ENCODE measurements at regions not wholly inside any gene's neighbourhood (a gene's known extent, or its start where the extent isn't known, plus 50 kb on each side); places are given as distances from the start of the nearest gene placed in this dataset.
"Not testable (repeated sequence)": the region's sequence is repeated elsewhere in the genome, so short reads cannot be mapped to it uniquely, and the experiment has no call there.

DNA sequence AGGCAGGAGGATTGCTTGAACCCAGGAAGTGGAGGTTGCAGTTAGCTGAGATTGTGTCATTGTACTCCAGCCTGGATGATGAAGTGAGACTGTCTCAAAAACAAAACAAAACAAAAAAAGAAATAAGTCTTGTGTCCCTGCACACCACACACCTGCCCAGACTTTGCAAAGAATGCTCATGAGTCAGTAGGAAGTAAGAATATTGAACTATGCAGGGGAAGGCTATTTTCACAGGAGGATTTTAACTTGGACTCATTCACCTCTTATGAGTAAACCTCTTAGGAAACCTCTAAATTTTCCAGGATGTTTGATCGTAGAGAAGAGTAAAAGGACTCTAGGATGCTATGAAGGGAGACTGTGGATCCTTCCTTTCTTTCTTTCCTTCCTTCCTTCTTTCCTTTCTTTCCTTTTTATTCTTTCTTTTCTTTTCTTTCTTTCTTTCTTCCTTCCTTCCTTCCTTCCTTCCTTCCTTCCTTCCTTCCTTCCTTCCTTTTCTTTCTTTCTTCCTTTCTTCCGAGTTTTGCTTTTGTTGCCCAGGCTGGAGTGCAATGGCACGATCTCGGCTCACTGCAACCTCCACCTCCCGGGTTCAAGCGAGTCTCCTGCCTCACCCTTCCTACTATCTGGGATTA lies 96.7 kb upstream of the CLINT1 start:
- Histone ChIP-seq H3K27me3 (ENCODE audit: low read depth, low read length) (no peaks in the 10 kb centered on the region), H3K4me3 (ENCODE audit: low read depth in 1 of 2, low read length in 2 of 2) (no peak overlapping the region)

DNA sequence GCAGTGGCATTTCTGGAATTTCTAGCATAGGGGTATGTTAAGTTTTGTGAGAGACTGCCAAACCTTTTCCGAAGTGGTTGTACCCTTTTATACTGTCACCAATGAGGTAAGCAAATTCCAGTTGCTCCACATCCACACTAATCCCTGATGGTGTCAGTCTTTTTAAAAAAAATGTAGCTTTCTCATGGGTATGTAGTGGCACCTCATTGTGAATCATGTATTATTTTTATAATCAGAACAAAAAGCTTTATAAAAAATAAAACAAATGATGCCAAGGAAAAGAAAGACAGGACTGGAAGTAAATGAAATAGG lies 93.4 kb upstream of the CLINT1 start:
- H3K27me3 ChIP-seq (ENCODE audit: low read depth, low read length) = no peaks in the 10 kb centered on the region
- no peaks in the 10 kb centered on the region for H3K4me1 ChIP-seq (ENCODE audit: control insufficient read depth in 1 of 2, insufficient read depth in 2 of 2, low read length in 2 of 2)
- H3K27ac ChIP-seq (ENCODE audit: low read length) = no peak overlapping the region
- H3K9me3 ChIP-seq (ENCODE audit: control insufficient read depth in 1 of 2, low read length in 2 of 2) = no peaks in the 10 kb centered on the region
- H3K36me3 ChIP-seq (ENCODE audit: control insufficient read depth in 1 of 2, insufficient read depth in 2 of 2, low read length in 2 of 2) = no peaks in the 10 kb centered on the region
- no peak overlapping the region for H3K4me3 ChIP-seq (ENCODE audit: low read depth in 1 of 2, low read length in 2 of 2)

More for the DNA sequence above, 96.7 kb upstream of the CLINT1 start:
- H3K27ac ChIP-seq (ENCODE audit: low read length) = no peak overlapping the region
- H3K9me3 ChIP-seq (ENCODE audit: control insufficient read depth in 1 of 2, low read length in 2 of 2) = no peaks in the 10 kb centered on the region
- H3K4me1 ChIP-seq (ENCODE audit: control insufficient read depth in 1 of 2, insufficient read depth in 2 of 2, low read length in 2 of 2) = no peaks in the 10 kb centered on the region
- no peaks in the 10 kb centered on the region for H3K36me3 ChIP-seq (ENCODE audit: control insufficient read depth in 1 of 2, insufficient read depth in 2 of 2, low read length in 2 of 2)

DNA sequence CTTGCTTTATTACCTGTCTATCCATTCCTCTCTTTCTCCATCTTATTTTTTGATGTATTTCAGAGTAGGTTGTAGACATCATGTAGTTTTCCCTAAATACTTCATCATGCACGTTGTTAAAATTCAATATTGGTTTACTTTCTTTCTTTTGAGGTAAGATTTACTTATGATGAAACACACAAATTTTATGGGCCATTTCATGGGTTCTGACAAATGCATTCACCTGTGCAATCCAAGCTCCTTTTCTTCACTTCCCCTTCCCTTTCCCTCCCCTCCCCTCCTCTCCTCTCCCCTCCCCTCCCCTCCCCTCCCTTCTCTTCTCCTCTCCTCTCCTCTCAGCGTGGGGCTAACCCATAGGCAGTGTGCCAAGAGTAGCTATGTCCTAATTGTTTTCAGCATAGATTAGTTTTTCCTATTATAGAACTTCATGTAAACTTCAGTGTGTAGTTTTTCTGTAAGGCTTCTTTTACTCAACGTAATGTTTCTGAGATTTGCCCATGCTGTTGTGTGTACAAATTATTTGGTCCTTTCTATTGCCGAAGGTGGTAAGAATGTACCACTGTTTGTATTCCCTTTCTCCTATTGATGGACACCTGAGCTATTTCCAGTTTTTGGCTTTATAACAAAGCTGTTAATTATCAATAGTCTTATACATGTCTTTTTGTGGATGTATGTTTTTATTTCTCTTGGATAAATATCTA lies 92.9 kb upstream of the CLINT1 start:
- Histone ChIP-seq H3K36me3 (ENCODE audit: control insufficient read depth in 1 of 2, insufficient read depth in 2 of 2, low read length in 2 of 2) (no peaks in the 10 kb centered on the region), H3K9me3 (ENCODE audit: control insufficient read depth in 1 of 2, low read length in 2 of 2) (no peaks in the 10 kb centered on the region), H3K27ac (ENCODE audit: low read length) (no peak overlapping the region), H3K27me3 (ENCODE audit: low read depth, low read length) (no peaks in the 10 kb centered on the region), H3K4me1 (ENCODE audit: control insufficient read depth in 1 of 2, insufficient read depth in 2 of 2, low read length in 2 of 2) (no peaks in the 10 kb centered on the region), H3K4me3 (ENCODE audit: low read depth in 1 of 2, low read length in 2 of 2) (no peak overlapping the region)

DNA sequence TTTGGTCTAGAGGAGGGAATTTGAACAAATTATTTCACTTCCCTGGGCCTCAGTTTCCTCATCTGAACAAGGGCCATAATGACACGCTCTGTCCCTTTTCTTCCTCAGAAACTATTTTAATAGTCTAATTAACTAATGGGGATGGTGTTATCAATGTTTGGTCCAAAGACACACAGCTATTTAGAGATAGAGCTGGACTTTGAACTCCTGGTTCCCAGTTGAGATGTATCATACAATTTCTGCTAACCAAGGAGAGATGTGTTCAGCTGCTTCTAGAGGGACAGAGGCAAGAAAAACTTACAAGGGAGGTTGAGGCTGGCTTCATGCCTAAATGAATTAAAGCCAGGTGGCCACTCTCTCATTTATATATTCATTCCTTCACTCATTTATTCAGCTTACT lies 90.6 kb upstream of the CLINT1 start:
- peak overlapping the region; percentile 73 for H3K27ac ChIP-seq (ENCODE audit: low read length)
- H3K27me3 ChIP-seq (ENCODE audit: low read depth, low read length) = no peaks in the 10 kb centered on the region
- H3K4me1 ChIP-seq (ENCODE audit: control insufficient read depth in 1 of 2, insufficient read depth in 2 of 2, low read length in 2 of 2) = no peaks in the 10 kb centered on the region
- H3K36me3 ChIP-seq (ENCODE audit: control insufficient read depth in 1 of 2, insufficient read depth in 2 of 2, low read length in 2 of 2) = no peaks in the 10 kb centered on the region
- peak overlapping the region in 1 of 2 donors; percentile 33 for H3K4me3 ChIP-seq (ENCODE audit: low read depth in 1 of 2, low read length in 2 of 2)
- no peaks in the 10 kb centered on the region for H3K9me3 ChIP-seq (ENCODE audit: control insufficient read depth in 1 of 2, low read length in 2 of 2)

DNA sequence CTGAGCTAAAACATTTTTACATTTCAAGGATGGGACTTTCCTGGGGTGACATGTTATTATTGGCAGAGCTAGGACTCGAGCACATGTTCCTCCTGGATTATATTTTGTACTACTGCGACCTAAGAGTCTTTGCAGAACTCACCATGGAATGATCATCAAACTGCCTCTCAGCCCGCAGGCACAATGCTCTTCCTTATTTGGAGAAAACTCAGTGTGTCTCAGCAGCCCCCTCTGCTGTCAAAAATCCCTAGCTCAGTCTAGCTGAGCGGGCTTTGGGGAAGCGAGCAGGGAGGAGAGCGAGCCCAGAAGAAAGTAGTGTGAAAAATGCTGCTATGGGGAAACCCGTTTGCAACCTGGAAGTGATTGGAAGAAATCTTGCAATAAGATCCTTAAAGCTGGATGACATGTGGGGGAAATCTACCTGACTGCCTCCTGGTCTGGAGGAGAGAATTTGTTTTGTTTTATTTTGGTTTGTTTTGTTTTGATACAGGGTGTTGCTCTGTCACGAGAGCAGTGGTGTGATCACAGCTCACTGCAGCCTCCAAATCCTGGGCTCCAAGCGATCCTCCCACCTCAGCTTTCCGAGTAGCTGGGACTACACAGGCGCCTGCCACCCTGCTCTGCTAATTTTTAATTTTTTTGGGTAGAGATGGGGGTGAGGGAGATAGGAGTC lies 89.9 kb upstream of the CLINT1 start:
- Histone ChIP-seq H3K9me3 (ENCODE audit: control insufficient read depth in 1 of 2, low read length in 2 of 2) (no peaks in the 10 kb centered on the region), H3K4me3 (ENCODE audit: low read depth in 1 of 2, low read length in 2 of 2) (peak overlapping the region in 1 of 2 donors; percentile 33), H3K36me3 (ENCODE audit: control insufficient read depth in 1 of 2, insufficient read depth in 2 of 2, low read length in 2 of 2) (no peaks in the 10 kb centered on the region), H3K4me1 (ENCODE audit: control insufficient read depth in 1 of 2, insufficient read depth in 2 of 2, low read length in 2 of 2) (no peaks in the 10 kb centered on the region), H3K27me3 (ENCODE audit: low read depth, low read length) (no peaks in the 10 kb centered on the region), H3K27ac (ENCODE audit: low read length) (peak overlapping the region; percentile 73)

DNA sequence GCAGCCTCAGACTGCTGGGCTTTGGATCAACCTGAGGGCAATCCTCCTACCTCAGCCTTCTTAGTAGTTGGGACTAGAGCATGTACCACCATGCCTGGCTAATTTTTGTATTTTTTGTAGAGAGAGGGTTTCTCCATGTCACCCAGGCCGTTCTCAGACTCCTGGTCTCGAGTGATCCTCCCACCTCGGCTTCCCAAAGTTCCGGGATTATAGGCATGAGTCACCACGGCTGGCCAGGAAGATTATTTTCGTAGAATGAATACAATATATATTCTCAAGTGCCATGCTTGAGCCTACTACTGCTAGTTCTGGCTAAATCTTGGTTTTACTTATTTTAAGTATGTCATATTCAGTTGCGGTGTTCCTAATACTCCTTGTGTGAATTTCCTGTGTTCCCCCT lies 88.2 kb upstream of the CLINT1 start:
- Histone ChIP-seq H3K9me3 (ENCODE audit: control insufficient read depth in 1 of 2, low read length in 2 of 2) (no peaks in the 10 kb centered on the region), H3K27me3 (ENCODE audit: low read depth, low read length) (no peaks in the 10 kb centered on the region), H3K4me3 (ENCODE audit: low read depth in 1 of 2, low read length in 2 of 2) (no peak overlapping the region), H3K27ac (ENCODE audit: low read length) (no peak overlapping the region), H3K36me3 (ENCODE audit: control insufficient read depth in 1 of 2, insufficient read depth in 2 of 2, low read length in 2 of 2) (no peaks in the 10 kb centered on the region), H3K4me1 (ENCODE audit: control insufficient read depth in 1 of 2, insufficient read depth in 2 of 2, low read length in 2 of 2) (no peaks in the 10 kb centered on the region)

DNA sequence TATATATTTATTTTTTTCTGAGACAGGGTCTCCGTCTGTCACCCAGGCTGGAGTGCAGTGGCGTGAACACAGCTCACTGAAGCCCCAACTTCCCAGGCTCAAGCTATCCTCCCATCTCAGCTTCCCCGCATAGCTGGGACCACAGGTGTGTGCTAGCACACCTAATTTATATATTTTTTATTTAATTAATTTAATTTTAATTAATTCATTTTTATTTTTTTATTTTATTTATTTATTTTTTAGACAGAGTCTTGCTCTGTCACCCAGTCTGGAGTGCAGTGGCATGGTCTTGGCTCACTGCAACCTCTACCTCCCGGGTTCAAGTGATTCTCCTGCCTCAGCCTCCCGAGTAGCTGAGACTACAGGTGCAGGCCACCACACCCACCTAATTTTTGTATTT lies 86.9 kb upstream of the CLINT1 start:
- not testable (repeated sequence) for H3K4me3 ChIP-seq (ENCODE audit: low read depth in 1 of 2, low read length in 2 of 2); H3K27ac ChIP-seq (ENCODE audit: low read length); H3K9me3 ChIP-seq (ENCODE audit: control insufficient read depth in 1 of 2, low read length in 2 of 2); H3K4me1 ChIP-seq (ENCODE audit: control insufficient read depth in 1 of 2, insufficient read depth in 2 of 2, low read length in 2 of 2); H3K36me3 ChIP-seq (ENCODE audit: control insufficient read depth in 1 of 2, insufficient read depth in 2 of 2, low read length in 2 of 2); H3K27me3 ChIP-seq (ENCODE audit: low read depth, low read length)

DNA sequence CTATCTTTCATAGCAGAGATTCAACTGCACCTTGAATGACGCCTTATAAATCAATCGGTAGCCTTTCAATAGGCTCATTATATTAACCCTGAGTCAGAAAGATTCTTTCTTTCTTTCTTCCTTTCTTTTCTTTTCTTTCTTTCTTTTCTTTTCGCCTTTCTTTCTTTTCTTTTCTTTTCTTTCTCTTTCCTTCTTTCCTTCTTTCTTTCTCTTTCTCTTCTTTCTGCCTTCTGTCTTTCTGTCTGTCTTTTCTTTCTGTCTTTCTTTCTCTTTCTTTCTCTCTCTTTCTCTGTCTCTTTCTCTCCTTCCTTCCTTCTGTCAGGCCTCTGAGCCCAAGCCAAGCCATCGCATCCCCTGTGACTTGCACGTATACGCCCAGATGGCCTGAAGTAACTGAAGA lies 86.0 kb upstream of the CLINT1 start:
- no peaks in the 10 kb centered on the region for H3K27me3 ChIP-seq (ENCODE audit: low read depth, low read length)
- H3K9me3 ChIP-seq (ENCODE audit: control insufficient read depth in 1 of 2, low read length in 2 of 2) = no peaks in the 10 kb centered on the region
- no peaks in the 10 kb centered on the region for H3K36me3 ChIP-seq (ENCODE audit: control insufficient read depth in 1 of 2, insufficient read depth in 2 of 2, low read length in 2 of 2)

DNA sequence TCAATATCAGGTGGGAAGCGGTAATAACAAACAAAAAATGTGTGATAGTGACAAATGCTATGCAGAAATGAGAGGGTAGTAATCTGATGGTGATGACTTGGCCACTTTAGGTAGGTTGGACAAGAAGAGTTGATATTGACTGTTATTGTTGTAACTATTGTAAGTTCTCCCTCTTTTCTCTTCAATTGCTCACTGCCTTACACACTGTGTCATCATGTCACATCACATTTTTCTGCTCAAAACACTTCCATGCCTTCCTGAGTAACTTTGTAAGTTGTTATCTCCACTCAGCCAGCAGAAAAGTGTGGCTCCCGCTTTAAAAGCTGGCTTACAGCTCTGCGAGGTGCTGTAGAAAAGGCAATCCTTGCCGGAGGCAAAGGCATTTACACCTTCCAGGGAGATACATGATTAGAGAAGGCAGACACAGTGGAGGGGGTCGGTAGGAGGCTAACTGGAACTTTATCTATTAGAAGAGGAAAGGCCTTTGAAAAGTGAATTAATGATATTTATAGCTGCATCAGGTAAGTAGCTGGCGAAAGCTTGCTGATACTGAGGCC lies 85.2 kb upstream of the CLINT1 start:
- Histone ChIP-seq H3K4me3 (ENCODE audit: low read depth in 1 of 2, low read length in 2 of 2) (no peak overlapping the region), H3K4me1 (ENCODE audit: control insufficient read depth in 1 of 2, insufficient read depth in 2 of 2, low read length in 2 of 2) (no peaks in the 10 kb centered on the region), H3K36me3 (ENCODE audit: control insufficient read depth in 1 of 2, insufficient read depth in 2 of 2, low read length in 2 of 2) (no peaks in the 10 kb centered on the region), H3K27me3 (ENCODE audit: low read depth, low read length) (no peaks in the 10 kb centered on the region), H3K27ac (ENCODE audit: low read length) (no peak overlapping the region), H3K9me3 (ENCODE audit: control insufficient read depth in 1 of 2, low read length in 2 of 2) (no peaks in the 10 kb centered on the region)

More for the DNA sequence above, 86.0 kb upstream of the CLINT1 start:
- Histone ChIP-seq H3K4me3 (ENCODE audit: low read depth in 1 of 2, low read length in 2 of 2) (no peak overlapping the region), H3K4me1 (ENCODE audit: control insufficient read depth in 1 of 2, insufficient read depth in 2 of 2, low read length in 2 of 2) (no peaks in the 10 kb centered on the region), H3K27ac (ENCODE audit: low read length) (no peak overlapping the region)

DNA sequence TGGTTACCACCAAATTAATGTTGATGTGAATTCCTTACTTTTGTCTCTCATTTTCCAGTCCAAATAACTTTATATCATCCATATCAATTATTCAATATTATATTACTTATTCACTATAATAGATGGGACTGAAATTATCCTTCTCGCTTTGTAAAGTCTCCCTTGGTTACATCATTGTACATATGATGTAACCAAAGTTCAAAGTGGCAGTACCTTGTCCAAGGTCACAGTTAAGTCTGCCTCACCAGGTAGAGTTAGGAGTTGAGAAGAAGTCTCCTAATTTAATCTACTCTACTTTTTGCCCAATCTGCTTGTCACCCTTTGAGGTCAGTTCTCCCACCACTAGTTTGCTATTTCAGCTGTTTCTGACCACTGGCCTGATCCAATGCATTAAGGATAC lies 83.7 kb upstream of the CLINT1 start:
- Histone ChIP-seq H3K9me3 (ENCODE audit: control insufficient read depth in 1 of 2, low read length in 2 of 2) (no peaks in the 10 kb centered on the region), H3K27ac (ENCODE audit: low read length) (no peak overlapping the region), H3K4me1 (ENCODE audit: control insufficient read depth in 1 of 2, insufficient read depth in 2 of 2, low read length in 2 of 2) (no peaks in the 10 kb centered on the region), H3K4me3 (ENCODE audit: low read depth in 1 of 2, low read length in 2 of 2) (no peak overlapping the region), H3K36me3 (ENCODE audit: control insufficient read depth in 1 of 2, insufficient read depth in 2 of 2, low read length in 2 of 2) (no peaks in the 10 kb centered on the region), H3K27me3 (ENCODE audit: low read depth, low read length) (no peaks in the 10 kb centered on the region)

DNA sequence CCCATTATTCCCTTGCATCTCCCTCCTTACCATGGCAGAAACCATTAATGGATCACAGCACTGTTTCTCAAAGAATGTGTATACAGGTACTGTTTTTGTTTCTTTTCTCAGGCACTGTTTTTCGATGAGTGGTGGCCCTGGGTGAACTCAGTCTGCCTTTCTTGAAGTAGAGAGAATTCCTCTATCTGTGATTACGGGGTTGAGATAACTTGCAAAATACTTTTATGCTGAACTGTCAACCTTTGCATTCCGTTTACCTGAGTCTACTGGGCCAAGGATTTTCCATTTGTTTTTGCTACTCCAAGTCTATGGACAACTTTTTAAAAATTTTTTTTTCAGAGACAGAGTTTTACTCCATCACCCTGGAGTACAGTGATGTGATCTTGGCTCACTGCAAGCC lies 82.7 kb upstream of the CLINT1 start:
- no peak overlapping the region for H3K27ac ChIP-seq (ENCODE audit: low read length)
- no peaks in the 10 kb centered on the region for H3K36me3 ChIP-seq (ENCODE audit: control insufficient read depth in 1 of 2, insufficient read depth in 2 of 2, low read length in 2 of 2)
- no peaks in the 10 kb centered on the region for H3K4me1 ChIP-seq (ENCODE audit: control insufficient read depth in 1 of 2, insufficient read depth in 2 of 2, low read length in 2 of 2)
- no peaks in the 10 kb centered on the region for H3K27me3 ChIP-seq (ENCODE audit: low read depth, low read length)
- no peak overlapping the region for H3K4me3 ChIP-seq (ENCODE audit: low read depth in 1 of 2, low read length in 2 of 2)
- no peaks in the 10 kb centered on the region for H3K9me3 ChIP-seq (ENCODE audit: control insufficient read depth in 1 of 2, low read length in 2 of 2)
